Hepatocyte (in vitro differentiated cells): ENCODE measurements at regions not wholly inside any gene's neighbourhood (a gene's known extent, or its start where the extent isn't known, plus 50 kb on each side); places are given as distances from the start of the nearest gene placed in this dataset.

Source experiments
- CTCF ChIP-seq: fragments of 200-600 bp; sonication (generic); IDR thresholded peaks from 2 replicates; pipeline ENCODE4 v1.5.1; 2016; ENCODE audit warnings: antibody characterized with exemption, mild to moderate bottlenecking; ENCODE audit not compliant: poor library complexity
- EZH2 ChIP-seq: fragments of 200-600 bp; sonication (generic); IDR thresholded peaks from 2 replicates; pipeline ENCODE4 v1.6.1; 2016; ENCODE audit warnings: antibody characterized with exemption, mild to moderate bottlenecking, borderline replicate concordance
- EZH2phosphoT487 ChIP-seq: fragments of 200-600 bp; sonication (generic); IDR thresholded peaks from one replicate; pipeline ENCODE4 v1.6.1; 2018; ENCODE audit warnings: antibody characterized with exemption, mild to moderate bottlenecking, low read depth, moderate library complexity; ENCODE audit not compliant: unreplicated experiment, severe bottlenecking

DNA sequence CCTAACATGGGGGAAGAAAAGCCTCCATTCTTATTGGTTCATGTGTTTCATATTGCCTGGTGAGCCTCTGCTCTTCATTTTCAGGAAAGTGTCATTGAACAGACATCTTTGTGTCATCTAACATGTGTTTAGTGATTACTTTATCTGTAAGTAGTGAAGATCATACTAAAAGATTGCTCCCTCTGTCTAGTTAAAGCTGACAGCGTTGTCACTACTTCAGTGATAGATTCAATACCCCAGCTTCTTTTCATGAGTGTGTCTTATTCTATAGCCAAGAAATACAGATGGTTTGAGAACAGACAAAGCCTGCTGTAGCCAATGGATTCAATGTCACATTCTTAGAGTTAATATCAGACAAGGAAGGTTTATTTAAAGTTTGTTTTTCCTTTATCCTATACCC is 85.1 kb downstream of the NKX6-1 start:
- TF ChIP-seq CTCF (no peak), EZH2phosphoT487 (no peak), EZH2 (no peak)
